ENCODE measurements at regions not wholly inside any gene's neighbourhood (a gene's known extent, or its start where the extent isn't known, plus 50 kb on each side); places are given as distances from the start of the nearest gene placed in this dataset.

GRCh38 chr2:239475161-239476028 lies 74.6 kb upstream of the HDAC4 start:
- no peak for DNase-seq

GRCh38 chr2:239473211-239473805 lies 72.5 kb upstream of the HDAC4 start:
- no peak for DNase-seq

- peak; percentile 23 for DNase-seq
Measured at GRCh38 chr2:239472235-239472775, 71.5 kb upstream of the HDAC4 start.

- no peak for DNase-seq
Measured at GRCh38 chr2:239471011-239471792, 70.4 kb upstream of the HDAC4 start.

- peak; percentile 11 for DNase-seq
Measured at GRCh38 chr2:239470151-239470900, 69.5 kb upstream of the HDAC4 start.

GRCh38 chr2:239469106-239469960 lies 68.5 kb upstream of the HDAC4 start:
- DNase-seq = no peak

- DNase-seq = no peak
Measured at GRCh38 chr2:239468491-239469105, 67.8 kb upstream of the HDAC4 start.

GRCh38 chr2:239467956-239468490 lies 67.2 kb upstream of the HDAC4 start:
- no peak for DNase-seq

- DNase-seq = no peak
Measured at GRCh38 chr2:239467281-239467955, 66.6 kb upstream of the HDAC4 start.

GRCh38 chr2:239466755-239467271 lies 66.0 kb upstream of the HDAC4 start:
- no peak for DNase-seq

GRCh38 chr2:239466061-239466754 lies 65.4 kb upstream of the HDAC4 start:
- no peak for DNase-seq

- no peak for DNase-seq
Measured at GRCh38 chr2:239465017-239466001, 64.5 kb upstream of the HDAC4 start.

- no peak for DNase-seq
Measured at GRCh38 chr2:239464166-239465016, 63.6 kb upstream of the HDAC4 start.

- no peak for DNase-seq
Measured at GRCh38 chr2:239463541-239464165, 62.8 kb upstream of the HDAC4 start.

GRCh38 chr2:239462671-239463506 lies 62.1 kb upstream of the HDAC4 start:
- no peak for DNase-seq

GRCh38 chr2:239462191-239462515 lies 61.3 kb upstream of the HDAC4 start:
- DNase-seq = no peak
